Epithelial cell of prostate (primary cell): ENCODE measurements at regions not wholly inside any gene's neighbourhood (a gene's known extent, or its start where the extent isn't known, plus 50 kb on each side); places are given as distances from the start of the nearest gene placed in this dataset.

Experiments used
- DNase-seq: peaks from one replicate; pipeline ENCODE4 v3.0.0-alpha.2; 2011; ENCODE audit warnings: low read depth, low spot score
- H3K27ac ChIP-seq: fragments of 450-650 bp; 2 replicates; pipeline ENCODE4 v1.5.1; 2017; ENCODE audit warnings: mild to moderate bottlenecking

- no peak for DNase-seq
- no peak overlapping the region for H3K27ac ChIP-seq
Measured at GRCh38 chr14:62599616-62600385, 445.5 kb downstream of the KCNH5 start.

GRCh38 chr14:62602712-62603111 is 442.5 kb downstream of the KCNH5 start:
- no peak for DNase-seq
- no peak overlapping the region for H3K27ac ChIP-seq

GRCh38 chr14:62604524-62604923 is 440.7 kb downstream of the KCNH5 start:
- no peak overlapping the region for H3K27ac ChIP-seq
- no peak for DNase-seq

- no peak overlapping the region for H3K27ac ChIP-seq
- DNase-seq: no peak
Measured at GRCh38 chr14:62614122-62614521, 431.1 kb downstream of the KCNH5 start.

- DNase-seq: no peak
- H3K27ac ChIP-seq: no peak overlapping the region
Measured at GRCh38 chr14:62616668-62617067, 428.6 kb downstream of the KCNH5 start.

- DNase-seq: no peak
- no peak overlapping the region for H3K27ac ChIP-seq
Measured at GRCh38 chr14:62626416-62626815, 418.8 kb downstream of the KCNH5 start.

GRCh38 chr14:62629176-62629725 is 416.0 kb downstream of the KCNH5 start:
- H3K27ac ChIP-seq: no peak overlapping the region
- DNase-seq: no peak

GRCh38 chr14:62631176-62631575 is 414.1 kb downstream of the KCNH5 start:
- no peak overlapping the region for H3K27ac ChIP-seq
- no peak for DNase-seq

- H3K27ac ChIP-seq: no peak overlapping the region
- DNase-seq: no peak
Measured at GRCh38 chr14:62632771-62633170, 412.5 kb downstream of the KCNH5 start.

GRCh38 chr14:62645649-62646048 is 399.6 kb downstream of the KCNH5 start:
- no peak overlapping the region for H3K27ac ChIP-seq
- no peak for DNase-seq
